ENCODE measurements at regions not wholly inside any gene's neighbourhood (a gene's known extent, or its start where the extent isn't known, plus 50 kb on each side); places are given as distances from the start of the nearest gene placed in this dataset.

DNA sequence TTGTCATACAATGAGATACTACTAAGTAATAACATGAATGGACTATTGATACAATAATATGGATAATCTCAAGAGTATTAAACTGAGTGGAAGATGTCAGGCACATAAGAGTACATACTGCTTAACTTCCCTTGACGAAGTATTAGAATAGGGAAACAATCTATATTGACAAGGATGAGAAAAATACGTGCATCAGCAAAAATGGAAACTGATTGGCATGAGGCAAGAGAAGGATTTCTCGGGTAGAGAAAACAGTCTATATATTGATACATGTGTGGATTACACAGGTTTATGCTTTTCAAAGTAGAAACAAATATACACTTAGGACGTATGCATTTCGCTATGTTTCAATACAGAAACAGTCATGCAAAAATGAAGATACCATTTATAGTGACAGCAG lies 57.4 kb downstream of the PRR20E start:
- DNase-seq (ENCODE audit: low read depth) = no peak

DNA sequence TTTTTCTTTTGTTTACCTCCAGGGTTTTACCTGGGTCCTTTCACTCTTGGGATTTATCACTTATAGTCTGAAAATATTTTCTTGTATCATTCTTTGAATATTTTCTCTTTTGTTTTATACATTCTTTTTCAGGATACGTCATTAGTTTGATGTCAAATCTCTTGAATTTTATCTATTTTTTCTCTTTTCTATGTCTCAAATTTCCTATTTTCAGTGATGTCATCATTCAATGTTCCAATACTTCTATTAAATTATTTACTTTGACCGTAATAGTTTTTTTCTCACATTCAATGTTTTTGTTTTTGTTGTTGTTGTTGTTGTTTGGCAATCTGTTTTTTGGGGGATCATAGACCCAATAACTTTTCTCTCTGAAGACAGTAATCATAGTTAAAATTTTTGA lies 83.5 kb downstream of the PRR20E start:
- no peak for DNase-seq (ENCODE audit: low read depth)

DNA sequence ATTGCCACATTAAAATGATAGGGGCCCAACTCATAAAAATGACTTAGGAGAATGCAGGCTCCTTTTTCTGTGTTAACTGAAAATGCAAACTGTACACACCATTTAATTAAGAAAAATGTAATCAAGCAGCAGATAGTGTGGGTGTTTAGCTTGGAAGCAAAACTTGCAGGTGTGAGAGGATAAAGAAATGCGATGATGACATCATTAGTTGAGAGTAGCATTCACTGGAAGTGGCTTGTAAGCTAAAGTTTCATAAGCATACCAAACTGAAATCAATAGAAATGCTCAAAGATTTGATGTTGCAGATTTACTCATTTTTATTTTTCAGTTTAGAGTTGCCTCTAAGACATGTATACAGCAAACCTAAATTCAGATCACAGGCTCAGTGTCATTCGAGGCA lies 86.6 kb downstream of the PRR20E start:
- DNase-seq (ENCODE audit: low read depth) = no peak

DNA sequence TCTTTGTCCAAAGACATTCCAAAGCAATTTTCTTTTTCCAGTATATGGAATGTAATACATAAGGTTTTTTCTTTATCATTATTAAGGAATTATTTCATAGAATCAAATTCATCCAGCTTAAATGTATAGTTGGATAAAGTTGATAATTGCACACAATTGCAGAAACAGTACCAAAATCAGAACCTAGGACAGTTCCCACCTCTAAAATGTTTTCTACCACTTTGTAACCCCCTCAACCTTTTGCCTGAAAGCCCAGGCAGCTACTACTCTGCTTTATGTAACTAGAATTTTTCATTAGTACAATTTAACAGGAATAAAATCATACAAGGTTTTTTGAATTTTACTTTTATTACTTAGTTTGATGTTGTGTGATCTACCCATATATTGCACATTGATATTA lies 98.0 kb downstream of the PRR20E start:
- DNase-seq (ENCODE audit: low read depth) = no peak

DNA sequence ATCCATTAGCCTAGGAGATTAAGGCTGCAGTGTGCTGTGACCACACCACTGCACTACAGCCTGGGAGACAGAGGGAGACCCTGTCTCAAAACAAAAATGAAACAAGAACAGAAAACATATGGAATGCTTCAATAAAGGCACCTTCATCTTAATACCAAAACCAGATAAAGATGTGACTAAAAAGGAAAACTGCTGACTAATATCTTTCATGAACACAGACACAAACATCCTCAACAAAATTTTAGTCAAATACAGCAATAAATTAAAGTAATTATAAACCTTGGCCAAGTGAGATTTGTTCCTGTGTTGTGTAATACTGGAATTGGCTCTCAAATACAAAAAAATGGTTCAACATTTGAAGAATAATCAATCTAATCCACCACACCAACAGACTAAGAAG lies 103.5 kb downstream of the PRR20E start:
- DNase-seq (ENCODE audit: low read depth) = no peak

DNA sequence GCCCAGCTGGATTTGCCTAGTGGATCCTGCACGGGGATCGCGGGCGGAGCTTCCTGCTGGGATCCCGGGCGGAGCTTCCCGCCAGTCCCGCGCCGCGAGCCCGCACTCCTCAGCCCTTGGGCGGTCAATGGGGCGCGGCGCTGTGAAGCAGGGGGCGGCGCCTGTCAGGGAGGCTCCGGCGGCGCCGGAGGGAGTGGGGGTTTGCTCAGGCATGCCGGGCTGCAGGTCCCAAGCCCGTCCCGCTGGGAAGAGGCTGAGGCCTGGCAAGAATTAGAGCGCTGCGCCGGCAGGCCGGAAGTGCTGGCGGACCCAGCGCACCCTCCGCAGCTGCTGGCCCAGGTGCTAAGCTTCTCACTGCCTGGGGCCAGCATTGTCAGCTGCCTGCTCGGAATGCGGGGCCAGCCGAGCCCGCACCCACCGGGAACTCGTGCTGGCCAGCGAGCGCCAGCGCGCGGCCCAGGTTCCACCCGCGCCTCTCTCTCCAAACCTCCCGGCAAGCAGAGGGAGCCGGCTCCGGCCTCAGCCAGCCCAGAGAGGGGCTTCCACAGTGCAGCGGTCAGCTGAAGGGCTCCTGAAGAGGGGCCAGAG lies 119.6 kb downstream of the PRR20E start:
- DNase-seq (ENCODE audit: low read depth) = no peak

DNA sequence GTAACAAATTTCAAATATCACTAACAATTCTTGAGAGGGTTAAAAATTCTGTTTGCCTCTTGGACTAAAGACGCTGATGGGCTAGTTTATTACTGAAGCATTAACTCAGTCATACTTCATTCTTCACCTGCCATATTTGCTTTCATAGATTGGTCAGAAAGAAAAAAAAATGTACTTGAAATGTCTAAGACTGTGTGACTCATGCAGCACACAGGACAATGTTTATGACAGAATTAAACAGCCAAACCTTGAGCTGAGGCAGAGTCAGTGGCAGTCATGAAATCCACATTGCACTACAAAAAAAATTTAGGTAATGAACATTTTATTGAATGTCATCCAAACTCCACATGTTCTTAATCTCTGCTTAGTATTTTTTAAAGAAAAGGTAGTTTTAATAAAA lies 135.6 kb downstream of the PRR20E start:
- peak; percentile 33 for DNase-seq (ENCODE audit: low read depth)

DNA sequence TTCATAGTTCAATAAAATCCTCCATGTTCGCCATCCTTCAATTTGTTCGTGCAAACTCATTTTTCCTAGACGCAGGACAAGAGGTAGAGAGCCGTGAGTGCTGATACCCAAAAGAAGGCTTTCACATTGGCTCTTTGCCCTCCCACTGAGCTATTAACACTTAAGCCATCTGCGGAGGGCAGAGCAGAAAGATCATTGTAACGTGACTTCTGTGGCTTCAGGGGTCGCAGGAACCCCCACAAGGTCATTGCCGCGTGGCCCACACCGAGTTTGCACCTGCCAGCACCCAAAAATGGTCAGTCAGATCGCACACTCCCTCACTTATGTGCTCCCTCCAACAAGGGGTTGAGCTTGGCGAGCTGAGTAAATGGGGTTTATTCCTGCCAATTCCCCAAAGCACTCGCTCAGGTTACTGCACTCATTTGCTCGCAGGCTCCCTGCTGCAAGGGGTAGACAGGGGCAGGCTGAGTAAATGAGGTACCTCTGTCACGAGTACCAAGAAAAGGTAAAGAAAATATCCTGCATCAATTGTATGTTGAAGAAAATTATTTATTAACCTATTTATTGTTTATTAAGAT lies 144.1 kb downstream of the PRR20E start:
- DNase-seq (ENCODE audit: low read depth) = no peak

DNA sequence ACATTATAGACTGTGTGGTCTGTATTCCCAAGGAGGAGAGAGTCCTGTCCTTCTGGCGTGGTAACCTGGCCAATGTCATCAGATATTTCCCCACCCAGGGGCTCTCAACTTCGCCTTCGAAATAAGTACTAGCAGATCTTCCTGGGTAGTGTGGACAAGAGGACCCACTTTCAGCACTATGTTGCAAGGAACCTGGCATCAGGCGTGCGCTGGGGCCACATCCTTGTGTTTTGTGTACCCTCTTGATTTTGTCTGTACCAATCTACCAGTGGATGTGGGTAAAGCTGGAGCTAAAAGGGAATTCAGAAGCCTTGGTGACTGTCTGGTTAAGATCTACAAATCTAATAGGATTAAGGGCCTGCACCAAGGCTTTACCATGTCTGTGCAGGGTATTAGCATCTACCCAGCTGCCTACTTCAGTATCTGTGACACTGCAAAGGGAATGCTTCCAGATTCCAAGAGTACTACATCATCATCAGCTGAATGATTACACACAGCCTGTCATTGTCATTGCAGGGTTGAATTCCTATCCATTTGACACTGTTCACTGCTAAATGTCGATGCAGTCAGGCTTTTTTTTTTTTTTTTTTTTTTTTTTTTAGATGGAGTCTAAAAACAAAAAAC lies 148.0 kb downstream of the PRR20E start:
- DNase-seq (ENCODE audit: low read depth) = peak; percentile 40

DNA sequence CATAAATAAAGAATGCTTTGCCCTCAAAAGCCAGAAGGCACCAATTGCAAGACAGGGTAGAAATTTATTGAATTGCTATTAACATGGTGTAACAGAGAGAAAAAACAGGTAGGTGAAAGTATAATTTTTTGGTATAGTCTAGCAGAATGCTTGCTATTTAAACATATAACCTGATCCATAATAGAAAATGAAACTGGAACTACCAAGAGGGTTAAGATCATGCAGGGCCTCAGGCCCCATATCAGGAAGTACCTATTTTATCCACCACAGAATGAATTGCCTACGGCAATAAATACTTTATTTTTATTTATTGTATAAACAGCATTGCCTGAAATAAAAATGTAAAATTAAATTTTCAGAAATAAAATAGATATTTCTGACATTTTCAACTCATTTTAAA lies 159.5 kb downstream of the PRR20E start:
- no peak for DNase-seq (ENCODE audit: low read depth)

DNA sequence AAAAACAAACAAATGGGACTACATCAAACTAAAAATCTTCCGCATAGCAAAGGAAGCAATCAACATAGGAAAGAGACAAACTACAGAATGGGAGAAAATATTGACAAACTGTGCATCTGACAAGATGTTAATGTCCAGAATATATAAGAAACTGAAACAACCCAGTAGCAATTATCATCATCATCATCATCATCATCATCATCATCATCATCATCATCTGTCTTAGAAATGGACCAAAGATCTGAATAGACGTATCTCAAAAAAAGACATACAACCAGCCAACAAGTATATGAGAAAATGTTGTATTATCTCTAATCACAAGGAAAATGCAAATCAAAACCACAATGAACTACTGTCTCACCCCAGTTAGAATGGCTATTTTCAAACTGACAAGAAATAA lies 173.9 kb downstream of the PRR20E start:
- no peak for DNase-seq (ENCODE audit: low read depth)

DNA sequence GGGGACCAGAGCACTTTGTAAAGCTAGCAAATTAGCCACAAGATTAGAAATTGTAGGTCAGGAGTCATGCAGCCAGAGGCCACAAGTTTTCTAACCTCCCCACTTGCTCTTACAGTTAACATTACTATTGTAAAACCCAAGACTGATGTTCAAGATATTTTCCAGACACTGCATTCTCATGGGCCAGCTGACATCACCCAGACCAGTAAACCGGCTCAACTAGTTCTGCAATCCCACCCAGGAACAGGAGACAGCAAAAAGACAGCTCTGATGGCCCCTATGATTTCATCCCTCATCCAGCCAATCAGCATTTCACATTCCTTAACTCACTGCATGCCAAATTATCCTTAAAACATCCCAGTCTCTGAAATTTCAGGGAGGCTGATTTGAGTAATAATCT lies 178.5 kb downstream of the PRR20E start:
- no peak for DNase-seq (ENCODE audit: low read depth)

DNA sequence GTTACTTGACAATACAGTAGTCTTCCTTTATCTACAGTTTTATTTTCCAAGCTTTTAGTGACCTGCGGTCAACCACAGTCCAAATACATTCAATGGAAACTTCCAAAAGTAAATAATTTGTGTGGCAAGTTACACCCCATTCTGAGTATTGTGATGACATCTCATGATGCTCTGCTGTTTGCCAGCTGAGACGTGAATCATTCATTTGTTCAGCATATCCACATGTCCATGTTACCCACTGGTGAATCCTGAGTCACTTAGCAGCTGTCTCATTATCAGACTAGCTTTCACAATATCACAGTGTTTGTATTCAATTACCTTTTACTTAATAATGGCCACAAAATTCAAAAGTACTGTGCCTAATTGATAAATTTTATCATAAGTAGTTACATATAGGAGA lies 179.8 kb downstream of the PRR20E start:
- DNase-seq (ENCODE audit: low read depth) = peak; percentile 39

DNA sequence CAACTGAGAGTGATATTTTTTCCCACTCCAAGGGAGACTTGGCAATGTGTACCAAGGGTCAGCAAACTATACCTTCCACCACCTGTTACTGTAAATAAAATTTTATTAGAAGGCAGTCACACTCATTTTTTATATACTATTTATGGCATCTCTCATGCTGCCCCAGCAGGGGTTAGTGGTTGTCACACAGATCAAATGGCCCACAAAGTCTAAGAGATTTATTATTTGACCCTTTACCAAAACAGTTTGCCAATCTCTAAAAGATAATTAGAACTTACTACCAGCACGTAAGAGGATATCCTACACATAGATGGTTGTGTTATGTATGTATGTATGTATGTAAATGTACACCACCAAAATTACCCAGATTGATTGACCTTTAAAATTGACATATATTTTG lies 185.1 kb downstream of the PRR20E start:
- no peak for DNase-seq (ENCODE audit: low read depth)

DNA sequence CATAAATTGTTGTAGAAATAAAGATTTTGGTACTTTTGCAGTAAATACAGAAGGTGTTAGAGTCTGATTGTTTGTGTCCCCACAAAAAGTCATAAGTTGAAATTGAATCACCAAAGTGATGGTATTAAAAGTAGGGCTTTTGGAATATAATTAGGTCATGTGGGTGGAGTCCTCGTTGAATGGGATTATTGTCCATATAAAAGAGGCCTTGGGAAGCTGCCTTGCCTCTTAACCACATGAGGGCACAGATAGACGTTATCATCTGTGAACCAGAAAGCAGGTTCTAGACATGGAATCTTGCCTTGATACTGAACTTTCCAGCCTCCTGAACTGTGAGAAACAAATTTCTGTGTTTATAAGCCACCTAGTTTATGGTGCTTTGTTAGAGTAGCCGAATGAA lies 186.8 kb downstream of the PRR20E start:
- DNase-seq (ENCODE audit: low read depth) = peak; percentile 4

DNA sequence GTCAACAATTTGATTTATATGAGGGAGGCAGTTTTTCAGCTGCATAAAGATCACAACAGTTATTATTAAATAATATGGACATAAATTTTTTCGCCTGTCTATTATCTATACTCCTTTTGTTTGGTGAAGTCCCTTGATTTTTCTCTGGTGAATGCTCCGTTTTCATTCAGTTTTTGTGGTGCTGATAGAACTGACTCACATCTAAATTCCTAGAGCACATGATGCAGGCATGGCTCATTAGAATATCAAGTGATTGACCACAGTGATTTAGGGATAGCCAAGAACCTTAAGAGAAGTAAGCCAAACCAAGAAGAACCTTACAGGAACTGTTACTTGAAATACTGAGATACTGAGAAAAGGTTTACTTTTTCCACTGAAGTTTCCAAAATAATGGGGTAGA lies 208.9 kb downstream of the PRR20E start:
- DNase-seq (ENCODE audit: low read depth) = no peak

DNA sequence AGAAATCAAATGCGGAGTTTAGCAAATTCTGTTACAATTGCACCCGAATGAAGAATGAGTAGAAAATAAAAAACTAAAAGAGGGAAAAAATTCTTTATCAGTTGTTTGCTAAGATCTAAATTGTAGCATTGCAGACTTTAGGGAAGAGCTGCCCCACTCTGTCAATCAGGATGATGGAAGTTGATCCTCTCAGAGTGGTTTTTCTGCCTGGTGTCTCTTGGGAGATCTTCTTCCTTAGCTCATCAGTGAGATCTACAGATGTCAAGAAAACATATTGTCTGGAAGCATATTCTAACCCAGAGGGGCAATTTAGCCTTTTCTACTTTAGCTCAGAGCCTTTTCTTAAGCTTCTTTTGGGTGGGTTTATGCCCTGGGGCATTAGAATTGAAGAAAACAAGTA lies 223.2 kb upstream of the PCDH17 start:
- DNase-seq (ENCODE audit: low read depth) = no peak

DNA sequence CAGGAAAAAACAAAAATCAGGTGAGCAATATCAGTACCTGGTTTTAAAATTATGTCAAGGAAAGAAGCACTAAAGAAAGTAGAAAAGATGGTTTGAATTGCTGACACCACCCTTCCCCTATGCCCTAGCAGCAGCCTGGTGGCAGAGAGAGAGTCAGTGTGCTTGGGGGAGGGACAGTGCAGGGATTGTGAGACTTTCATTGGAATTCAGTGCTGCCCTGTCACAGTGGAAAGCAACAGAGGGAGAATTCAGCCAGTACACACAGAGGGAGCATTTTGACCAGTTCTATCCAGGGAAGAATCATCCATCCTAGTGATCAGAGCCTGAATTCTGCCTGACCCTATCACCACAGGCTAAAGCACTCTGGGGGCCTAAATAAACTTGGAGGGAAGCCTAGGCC lies 222.4 kb upstream of the PCDH17 start:
- DNase-seq (ENCODE audit: low read depth) = no peak

DNA sequence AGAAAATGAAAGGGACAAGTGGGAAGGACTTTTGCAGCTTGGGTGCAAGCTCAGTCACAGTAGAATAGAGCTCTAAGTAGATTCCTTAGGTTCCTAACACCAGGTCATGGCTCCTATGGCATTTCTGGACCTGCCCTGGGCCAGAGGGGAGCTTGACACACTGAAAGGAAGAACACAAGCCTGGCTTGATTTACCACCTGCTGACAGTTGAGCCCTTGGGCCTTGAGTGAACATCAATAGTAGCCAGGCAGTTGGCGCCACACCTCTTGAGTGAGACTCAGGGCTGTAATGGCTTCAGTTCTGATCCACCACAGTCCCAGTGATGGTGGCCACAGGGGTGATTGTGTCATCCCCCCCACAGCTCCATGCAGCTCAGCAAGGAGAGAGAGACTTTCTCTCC lies 221.9 kb upstream of the PCDH17 start:
- DNase-seq (ENCODE audit: low read depth) = no peak

DNA sequence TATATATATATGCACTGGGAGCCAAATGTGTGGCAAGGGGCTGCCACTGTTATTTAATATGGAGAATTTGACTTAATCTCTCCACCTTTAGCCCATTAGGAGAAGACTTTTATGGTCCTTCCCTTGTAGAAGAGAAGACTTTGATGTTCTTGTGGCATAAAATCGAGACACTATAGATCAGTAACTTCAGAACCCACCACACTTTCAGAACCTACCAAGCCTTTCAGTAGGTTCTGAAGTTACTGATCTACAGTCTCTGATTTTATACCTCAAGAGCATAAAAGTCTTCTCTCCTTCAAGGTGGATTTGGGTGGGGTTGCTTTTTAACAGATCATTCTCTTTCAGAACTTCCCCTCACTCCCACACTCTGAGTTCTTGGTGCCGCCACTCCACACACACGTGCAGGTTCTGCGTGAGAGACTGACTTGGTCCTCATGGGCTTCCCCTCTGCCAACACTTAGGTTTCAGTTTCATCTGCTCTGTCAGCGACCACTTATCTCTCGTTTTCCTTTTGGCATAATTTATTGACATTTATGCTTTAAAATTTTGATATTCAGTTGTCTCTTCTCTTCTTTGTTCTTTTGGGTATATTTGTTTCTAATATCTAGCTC lies 213.4 kb upstream of the PCDH17 start:
- no peak for DNase-seq (ENCODE audit: low read depth)

DNA sequence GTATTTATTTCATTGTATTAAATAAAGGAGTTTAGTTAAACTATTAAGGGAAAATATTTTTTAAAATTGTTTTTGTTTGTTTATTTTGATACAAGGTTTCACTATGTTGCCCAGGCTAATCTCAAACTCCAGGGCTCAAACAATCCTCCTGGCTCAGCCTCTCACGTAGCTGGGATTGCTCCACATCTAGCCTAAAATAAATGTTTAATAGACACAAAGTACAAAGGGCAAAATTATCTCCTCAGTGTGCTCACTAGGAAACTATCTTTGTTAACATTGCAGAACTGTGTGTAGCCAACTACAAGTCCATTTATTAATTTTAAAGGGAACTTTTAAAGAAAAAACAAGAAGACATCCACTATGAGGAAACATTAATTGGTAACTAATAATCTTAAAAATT lies 207.2 kb upstream of the PCDH17 start:
- no peak for DNase-seq (ENCODE audit: low read depth)

DNA sequence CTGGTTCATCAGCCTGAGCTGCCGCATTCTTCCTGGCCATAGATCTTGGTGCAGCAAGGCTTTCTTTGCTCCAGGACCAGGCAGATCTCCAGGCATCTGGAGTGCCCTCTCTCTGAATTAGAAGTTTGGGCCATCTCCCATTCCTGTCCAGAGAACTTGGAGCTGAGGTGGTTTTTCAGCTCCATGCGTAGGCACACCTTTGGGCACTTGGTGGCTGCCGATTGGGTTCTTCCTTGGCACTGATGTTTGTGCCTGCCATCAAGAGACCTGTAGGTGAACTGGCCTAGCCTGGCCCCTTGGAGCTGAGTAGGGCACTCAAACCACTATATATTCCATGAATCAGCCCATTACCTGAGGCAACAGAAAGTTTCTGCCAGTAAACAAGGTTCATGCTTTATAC lies 206.0 kb upstream of the PCDH17 start:
- no peak for DNase-seq (ENCODE audit: low read depth)

DNA sequence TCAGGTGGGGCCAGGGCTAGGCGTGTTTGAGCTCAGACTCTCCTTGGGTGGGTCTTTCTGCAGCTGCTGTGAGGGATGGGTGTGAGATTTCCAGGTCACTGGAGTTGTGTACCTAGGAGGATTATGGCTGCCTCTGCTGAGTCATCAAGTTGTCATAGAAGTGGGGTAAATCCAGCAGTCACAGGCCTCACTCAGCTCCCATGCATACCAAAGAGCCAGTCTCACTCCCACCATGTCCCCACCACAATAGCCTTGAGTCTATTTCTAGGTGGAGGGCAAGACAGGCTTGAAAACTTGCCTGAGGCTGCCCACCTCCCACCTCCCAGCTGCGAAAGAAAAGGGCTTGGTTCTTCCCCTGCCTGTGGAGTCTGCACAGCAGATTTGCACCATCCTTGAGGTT lies 194.0 kb upstream of the PCDH17 start:
- peak; percentile 60 for DNase-seq (ENCODE audit: low read depth)
